Thymus (tissue), 11 donors: ENCODE measurements at regions not wholly inside any gene's neighbourhood (a gene's known extent, or its start where the extent isn't known, plus 50 kb on each side); places are given as distances from the start of the nearest gene placed in this dataset.
"Not testable (repeated sequence)": the region's sequence is repeated elsewhere in the genome, so short reads cannot be mapped to it uniquely, and the experiment has no call there.

Experiments used
- DNase-seq, 9 donors: peaks; one replicate each; pipeline ENCODE4 v3.0.0-alpha.2; 2013; ENCODE audit warnings: low spot score in 9 of 9, low read depth in 6 of 9, missing footprints in 1 of 9
- H3K27ac ChIP-seq, 2 donors: one replicate each; pipeline ENCODE4 v1.5.1; 2013; ENCODE audit warnings: control low read depth in 1 of 2, low read depth in 1 of 2, low read length in 1 of 2, mild to moderate bottlenecking in 1 of 2, moderate library complexity in 1 of 2
- H3K27me3 ChIP-seq, 2 donors: one replicate each; pipeline ENCODE4 v1.5.1; 2013; ENCODE audit warnings: low read length in 1 of 2; ENCODE audit not compliant: control insufficient read depth in 2 of 2, insufficient read depth in 1 of 2
- H3K36me3 ChIP-seq, 2 donors: one replicate each; pipeline ENCODE4 v1.5.1; 2013; ENCODE audit warnings: low read length in 1 of 2, mild to moderate bottlenecking in 1 of 2, moderate library complexity in 1 of 2; ENCODE audit not compliant: control insufficient read depth in 2 of 2, insufficient read depth in 2 of 2
- H3K4me1 ChIP-seq, 2 donors: one replicate each; pipeline ENCODE4 v1.5.1; 2013; ENCODE audit warnings: low read length in 2 of 2; ENCODE audit not compliant: control insufficient read depth in 2 of 2, insufficient read depth in 2 of 2
- H3K4me3 ChIP-seq, 2 donors: one replicate each; pipeline ENCODE4 v1.5.1; 2013; ENCODE audit warnings: low read length in 2 of 2, control low read depth in 1 of 2, mild to moderate bottlenecking in 1 of 2
- H3K9me3 ChIP-seq, 2 donors: one replicate each; pipeline ENCODE4 v1.5.1; 2013; ENCODE audit warnings: low read length in 1 of 2, mild to moderate bottlenecking in 1 of 2; ENCODE audit not compliant: control insufficient read depth in 2 of 2, insufficient read depth in 1 of 2
- WGBS: extraction: QIAGEN DNeasy Blood & Tissue Kit; methylation state at CpG from one replicate; pipeline ENCODE4 v1.1.7; 2013; 5-methylcytosine and 5-hydroxymethylcytosine counted together
- donor health status: healthy.

- DNase-seq, H3K27ac ChIP-seq, H3K27me3 ChIP-seq, H3K4me3 ChIP-seq, H3K4me1 ChIP-seq, H3K9me3 ChIP-seq, H3K36me3 ChIP-seq: not testable (repeated sequence)
- WGBS: 95% methylated on average over 11 of the region's 11 CpGs
Observed at GRCh38 chr12:14032191-14032590, 50.8 kb upstream of the GRIN2B start.

GRCh38 chr12:14043776-14044175, 62.4 kb upstream of the GRIN2B start:
- no peaks in the 10 kb centered on the region for H3K9me3 ChIP-seq
- no peak overlapping the region for H3K4me3 ChIP-seq
- no peaks in the 10 kb centered on the region for H3K27me3 ChIP-seq
- DNase-seq: no peak
- no peaks in the 10 kb centered on the region for H3K36me3 ChIP-seq
- H3K27ac ChIP-seq: no peak overlapping the region
- 66% methylated on average over 2 of the region's 2 CpGs for WGBS
- H3K4me1 ChIP-seq: no peaks in the 10 kb centered on the region

GRCh38 chr12:14048941-14049545, 67.6 kb upstream of the GRIN2B start:
- Histone ChIP-seq H3K4me1 (no peaks in the 10 kb centered on the region), H3K9me3 (no peaks in the 10 kb centered on the region), H3K27ac (no peak overlapping the region), H3K27me3 (no peaks in the 10 kb centered on the region), H3K4me3 (no peak overlapping the region), H3K36me3 (no peaks in the 10 kb centered on the region)
- DNase-seq: no peak
- 86% methylated on average over 4 of the region's 4 CpGs for WGBS

DNA sequence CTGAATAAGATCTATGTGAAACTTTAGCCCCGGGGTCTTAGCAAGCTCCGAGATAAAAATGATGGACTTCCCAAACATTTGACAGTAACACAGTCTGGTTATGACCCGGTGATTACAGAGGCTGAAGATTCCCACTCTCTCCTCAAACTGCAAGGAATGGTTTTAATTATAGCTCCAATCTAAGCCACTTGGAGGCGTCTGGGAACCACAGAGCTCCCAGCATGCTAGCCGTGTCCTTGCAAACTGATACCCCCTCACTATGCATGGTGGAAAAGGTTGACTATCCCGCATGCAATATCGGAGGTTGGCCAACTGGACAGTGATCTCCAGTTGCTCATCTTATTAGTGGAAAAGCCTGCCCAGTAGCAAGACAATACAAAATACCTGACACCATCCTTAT, 76.5 kb upstream of the GRIN2B start:
- Histone ChIP-seq H3K36me3 (no peaks in the 10 kb centered on the region), H3K4me1 (no peaks in the 10 kb centered on the region), H3K9me3 (no peaks in the 10 kb centered on the region), H3K4me3 (no peak overlapping the region), H3K27ac (no peak overlapping the region), H3K27me3 (no peaks in the 10 kb centered on the region)
- DNase-seq: no peak
- 85% methylated on average over 7 of the region's 7 CpGs for WGBS

DNA sequence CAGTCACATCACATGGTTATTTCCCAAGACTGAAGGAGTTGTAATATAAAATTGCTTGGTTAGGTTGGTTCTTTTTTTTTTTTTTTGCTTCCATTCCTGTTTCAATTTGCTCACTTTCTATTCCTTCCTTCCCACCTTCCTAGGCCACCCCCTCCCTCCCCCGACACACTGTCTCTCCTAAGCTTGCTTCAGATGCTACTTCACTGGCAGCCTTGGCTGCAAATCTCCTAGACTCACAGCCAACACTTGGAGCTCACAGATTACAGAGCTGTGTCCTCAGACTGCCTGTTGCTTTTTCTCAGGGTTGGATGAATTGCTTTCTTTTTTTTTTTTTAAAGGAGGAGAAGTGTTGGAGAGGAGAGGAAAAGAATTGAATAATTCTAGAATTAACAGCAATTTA, 77.3 kb upstream of the GRIN2B start:
- Histone ChIP-seq H3K27ac (no peak overlapping the region), H3K9me3 (no peaks in the 10 kb centered on the region), H3K36me3 (no peaks in the 10 kb centered on the region), H3K4me3 (no peak overlapping the region), H3K27me3 (no peaks in the 10 kb centered on the region), H3K4me1 (no peaks in the 10 kb centered on the region)
- 91% methylated on average over 1 of the region's 1 CpG for WGBS
- no peak for DNase-seq

DNA sequence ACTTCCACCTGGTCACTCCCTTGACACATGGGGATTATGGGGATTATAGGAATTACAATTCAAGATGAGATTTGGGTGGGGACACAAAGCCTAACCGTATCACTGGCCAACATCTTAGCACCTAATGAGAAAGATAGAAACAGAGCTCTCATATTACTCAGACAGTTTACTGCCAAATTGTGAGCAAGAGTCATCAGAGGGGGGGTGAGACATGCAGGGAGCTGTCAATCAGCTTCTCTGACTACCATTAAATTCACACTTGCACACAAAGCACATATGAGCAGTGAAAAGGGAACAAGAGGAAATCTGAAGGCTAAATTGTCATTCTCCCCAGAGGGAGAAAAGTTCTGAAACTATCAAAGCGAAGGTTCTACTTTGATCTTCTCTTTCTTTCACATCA, 78.1 kb upstream of the GRIN2B start:
- no peaks in the 10 kb centered on the region for H3K9me3 ChIP-seq
- no peak for DNase-seq
- no peaks in the 10 kb centered on the region for H3K27me3 ChIP-seq
- no peak overlapping the region for H3K27ac ChIP-seq
- no peaks in the 10 kb centered on the region for H3K36me3 ChIP-seq
- no peaks in the 10 kb centered on the region for H3K4me1 ChIP-seq
- H3K4me3 ChIP-seq: no peak overlapping the region
- 89% methylated on average over 2 of the region's 2 CpGs for WGBS

GRCh38 chr12:14065616-14066015, 84.2 kb upstream of the GRIN2B start:
- Histone ChIP-seq H3K36me3 (no peaks in the 10 kb centered on the region), H3K27me3 (no peaks in the 10 kb centered on the region), H3K9me3 (no peaks in the 10 kb centered on the region), H3K27ac (no peak overlapping the region), H3K4me1 (no peaks in the 10 kb centered on the region), H3K4me3 (no peak overlapping the region)
- WGBS: 69% methylated on average over 1 of the region's 1 CpG
- DNase-seq: no peak

GRCh38 chr12:14066021-14066420, 84.6 kb upstream of the GRIN2B start:
- no peaks in the 10 kb centered on the region for H3K36me3 ChIP-seq
- H3K27me3 ChIP-seq: no peaks in the 10 kb centered on the region
- no peak for DNase-seq
- H3K27ac ChIP-seq: no peak overlapping the region
- no peaks in the 10 kb centered on the region for H3K4me1 ChIP-seq
- H3K4me3 ChIP-seq: no peak overlapping the region
- no peaks in the 10 kb centered on the region for H3K9me3 ChIP-seq

DNA sequence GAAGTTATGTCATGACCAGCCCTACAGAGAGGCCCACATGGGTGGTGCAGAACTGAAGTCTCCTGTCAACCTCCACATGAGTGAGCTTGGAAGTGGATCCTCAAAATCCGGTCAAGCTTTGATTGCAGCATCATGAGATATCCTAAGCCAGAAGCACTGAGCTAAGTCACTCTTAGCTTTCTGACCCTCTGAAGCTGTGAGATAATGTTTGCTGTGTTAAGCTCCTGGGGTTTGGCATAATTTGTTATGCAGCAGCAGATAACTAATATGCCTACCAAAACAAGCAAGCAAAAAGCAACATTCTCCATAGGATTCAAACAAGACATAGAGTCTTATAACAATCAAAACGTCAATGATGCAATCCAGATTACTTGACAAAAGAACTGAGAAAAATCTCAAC, 87.6 kb upstream of the GRIN2B start:
- 95% methylated on average over 2 of the region's 2 CpGs for WGBS
- Histone ChIP-seq H3K27me3 (no peaks in the 10 kb centered on the region), H3K9me3 (no peaks in the 10 kb centered on the region), H3K36me3 (no peaks in the 10 kb centered on the region), H3K27ac (no peak overlapping the region), H3K4me3 (no peak overlapping the region), H3K4me1 (no peaks in the 10 kb centered on the region)
- DNase-seq: no peak

GRCh38 chr12:14071833-14072232, 90.4 kb upstream of the GRIN2B start:
- DNase-seq: no peak
- 41% methylated on average over 1 of the region's 1 CpG for WGBS
- no peak overlapping the region for H3K4me3 ChIP-seq

More at GRCh38 chr12:14071833-14072232, 90.4 kb upstream of the GRIN2B start:
- Histone ChIP-seq H3K36me3 (no peaks in the 10 kb centered on the region), H3K9me3 (no peaks in the 10 kb centered on the region), H3K27me3 (no peaks in the 10 kb centered on the region), H3K27ac (no peak overlapping the region), H3K4me1 (no peaks in the 10 kb centered on the region)
